ENCODE measurements at regions not wholly inside any gene's neighbourhood (a gene's known extent, or its start where the extent isn't known, plus 50 kb on each side); places are given as distances from the start of the nearest gene placed in this dataset.

GRCh38 chr3:194220901-194221326, 85.0 kb downstream of the HES1 start:
- TF ChIP-seq POLR2A (IDR thresholded peaks at IDR 0.05) (no peak), CTCF (IDR thresholded peaks at IDR 0.05 in 4 of 5, conservative IDR thresholded peaks at IDR 0.05 in 1 of 5) (no peak)
- H3K36me3 ChIP-seq: no peaks in the 10 kb centered on the region
- no peak overlapping the region for H3K27ac ChIP-seq
- ATAC-seq: no peak
- H3K9me3 ChIP-seq: no peaks in the 10 kb centered on the region
- H3K4me1 ChIP-seq: peaks cover 0 to 14% of the 10 kb centered on the region in 2 donors
- intact Hi-C loops (cut with DNase I; ENCODE audit: low total_unique reads) (no loop called here), in situ Hi-C loops (cut with MboI; ENCODE audit: low sequenced_read_pairs in 4 of 4) (no loop called here)
- no peak for DNase-seq
- H3K4me3 ChIP-seq: no peak overlapping the region
- H3K27me3 ChIP-seq: no peaks in the 10 kb centered on the region

- ATAC-seq (no peak), DNase-seq (no peak)
- in situ Hi-C loops (cut with MboI; ENCODE audit: low sequenced_read_pairs in 4 of 4) (no loop called here), intact Hi-C loops (cut with DNase I; ENCODE audit: low total_unique reads) (no loop called here)
- no peak for TF ChIP-seq POLR2A (IDR thresholded peaks at IDR 0.05)
- no peak for TF ChIP-seq CTCF (IDR thresholded peaks at IDR 0.05 in 4 of 5, conservative IDR thresholded peaks at IDR 0.05 in 1 of 5)
- Histone ChIP-seq H3K27me3 (no peaks in the 10 kb centered on the region), H3K9me3 (no peaks in the 10 kb centered on the region), H3K4me3 (no peak overlapping the region), H3K27ac (no peak overlapping the region), H3K4me1 (peaks cover 0 to 14% of the 10 kb centered on the region in 2 donors), H3K36me3 (no peaks in the 10 kb centered on the region)
Observed at GRCh38 chr3:194221336-194221735, 85.4 kb downstream of the HES1 start.

DNA sequence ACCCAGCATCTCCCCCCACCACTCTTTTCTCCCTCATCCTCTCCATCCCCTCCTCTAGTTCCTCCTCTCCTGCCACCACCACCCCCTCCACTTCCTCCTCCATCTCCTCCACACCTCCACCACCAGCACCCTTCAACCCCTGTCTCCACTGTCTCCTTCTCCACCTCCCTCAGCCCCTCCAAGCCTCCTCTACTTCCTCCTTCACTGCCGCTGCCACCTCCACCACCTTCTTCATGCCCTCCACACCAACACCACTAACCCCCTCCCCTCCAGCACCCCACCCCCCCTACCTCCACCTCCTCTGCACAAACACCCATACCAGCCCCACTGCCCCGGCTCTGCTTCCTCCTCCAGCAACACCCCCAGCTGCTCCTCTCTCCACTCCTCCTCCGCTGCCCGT, 88.0 kb downstream of the HES1 start:
- Histone ChIP-seq H3K9me3 (no peaks in the 10 kb centered on the region), H3K27me3 (peaks cover 0 to 2% (median 0%) of the 10 kb centered on the region in 3 donors), H3K4me3 (no peak overlapping the region), H3K27ac (no peak overlapping the region), H3K36me3 (no peaks in the 10 kb centered on the region), H3K4me1 (peaks cover 0 to 14% of the 10 kb centered on the region in 2 donors)
- intact Hi-C loops (cut with DNase I; ENCODE audit: low total_unique reads): no loop called here
- in situ Hi-C loops (cut with MboI; ENCODE audit: low sequenced_read_pairs in 4 of 4): no loop called here
- ATAC-seq (no peak), DNase-seq (no peak)
- TF ChIP-seq CTCF (IDR thresholded peaks at IDR 0.05 in 4 of 5, conservative IDR thresholded peaks at IDR 0.05 in 1 of 5) (no peak), POLR2A (IDR thresholded peaks at IDR 0.05) (no peak)

DNA sequence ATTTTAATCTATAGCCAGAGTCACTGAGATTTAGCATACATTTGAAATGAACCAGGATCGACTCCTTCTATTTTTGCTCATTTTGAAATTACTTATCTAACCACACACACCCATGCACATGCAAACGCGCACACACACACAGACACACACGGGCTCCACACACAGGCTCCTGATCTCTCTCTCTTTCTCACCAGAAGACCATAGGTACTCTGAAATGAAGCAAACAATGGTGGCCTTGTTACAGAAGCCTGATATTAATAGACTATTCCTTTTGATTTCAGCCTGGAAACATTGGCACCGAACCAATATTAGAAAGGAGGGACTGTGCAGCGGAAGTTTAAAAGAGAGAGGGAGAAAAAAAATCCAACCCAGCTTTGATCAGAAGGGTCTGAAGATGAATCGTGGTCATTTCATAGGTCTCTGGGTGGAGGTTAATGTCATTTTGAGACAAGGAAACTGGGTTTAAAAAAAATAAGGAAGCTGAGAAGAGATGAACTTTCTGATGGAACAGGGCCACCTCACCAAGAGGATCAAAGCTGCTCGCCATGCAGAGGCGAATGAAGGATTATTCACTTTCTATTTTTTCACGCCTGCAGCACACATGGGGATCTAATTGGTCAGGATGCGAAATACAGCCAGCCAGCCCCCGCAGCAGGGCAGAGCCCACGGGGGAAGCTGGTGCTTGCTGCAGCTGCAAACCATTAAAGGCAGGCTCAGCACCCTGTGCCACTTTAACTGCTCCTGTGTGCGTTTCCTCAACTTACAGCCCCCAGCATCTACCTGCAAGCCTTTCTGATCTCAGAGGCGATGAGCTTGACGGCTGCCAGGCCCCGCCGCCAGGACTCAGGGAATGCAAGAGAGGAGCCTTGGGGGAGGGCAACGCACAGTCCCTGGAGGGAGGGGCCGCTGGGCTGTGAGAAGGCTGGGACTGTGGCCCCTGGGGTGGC, 88.8 kb downstream of the HES1 start:
- no peaks in the 10 kb centered on the region for H3K9me3 ChIP-seq
- TF ChIP-seq CTCF (IDR thresholded peaks at IDR 0.05 in 4 of 5, conservative IDR thresholded peaks at IDR 0.05 in 1 of 5): no peak
- no peak for TF ChIP-seq POLR2A (IDR thresholded peaks at IDR 0.05)
- no peak overlapping the region for H3K4me3 ChIP-seq
- no peaks in the 10 kb centered on the region for H3K36me3 ChIP-seq
- H3K4me1 ChIP-seq: peaks cover 0 to 11% of the 10 kb centered on the region in 2 donors
- peaks cover 0 to 2% (median 0%) of the 10 kb centered on the region in 3 donors for H3K27me3 ChIP-seq
- no peak overlapping the region for H3K27ac ChIP-seq
- in situ Hi-C loops (cut with MboI; ENCODE audit: low sequenced_read_pairs in 4 of 4) (no loop called here), intact Hi-C loops (cut with DNase I; ENCODE audit: low total_unique reads) (no loop called here)
- DNase-seq (no peak), ATAC-seq (no peak)

All from gastrocnemius medialis (tissue), 4 donors.